Loucy (cell line): ENCODE measurements at regions not wholly inside any gene's neighbourhood (a gene's known extent, or its start where the extent isn't known, plus 50 kb on each side); places are given as distances from the start of the nearest gene placed in this dataset.

Experiments
- H2AFZ ChIP-seq: fragments of 200-600 bp; sonication (generic); 2 replicates; pipeline ENCODE4 v1.6.0; 2016; ENCODE audit warnings: antibody characterized with exemption, mild to moderate bottlenecking, low read length, moderate library complexity
- H3F3A ChIP-seq: fragments of 200-600 bp; 2 replicates; pipeline ENCODE4 v1.6.0; 2016; ENCODE audit warnings: antibody characterized with exemption, low read depth, mild to moderate bottlenecking
- H3K27me3 ChIP-seq: fragments of 200-600 bp; sonication (generic); 2 replicates; pipeline ENCODE4 v1.6.1; 2014; ENCODE audit warnings: low read length, mild to moderate bottlenecking; ENCODE audit not compliant: insufficient read depth, poor library complexity, severe bottlenecking
- H3K36me3 ChIP-seq: fragments of 200-600 bp; sonication (generic); 2 replicates; pipeline ENCODE4 v1.6.1; 2016; ENCODE audit warnings: low read length; ENCODE audit not compliant: insufficient read depth
- H3K4me1 ChIP-seq: fragments of 200-600 bp; sonication (generic); 2 replicates; pipeline ENCODE4 v1.5.1; 2014; ENCODE audit warnings: low read length, mild to moderate bottlenecking; ENCODE audit not compliant: insufficient read depth, poor library complexity, severe bottlenecking
- H3K4me2 ChIP-seq: fragments of 200-600 bp; sonication (generic); 2 replicates; pipeline ENCODE4 v1.6.0; 2014; ENCODE audit warnings: antibody characterized with exemption, low read length, low read depth, mild to moderate bottlenecking; ENCODE audit not compliant: poor library complexity, severe bottlenecking
- H3K4me3 ChIP-seq: fragments of 200-600 bp; sonication (generic); 2 replicates; pipeline ENCODE4 v1.5.1; 2014; ENCODE audit warnings: low read length, mild to moderate bottlenecking, mixed read lengths; ENCODE audit not compliant: poor library complexity, severe bottlenecking
- H3K79me2 ChIP-seq: fragments of 200-600 bp; sonication (generic); 2 replicates; pipeline ENCODE4 v1.6.1; 2014; ENCODE audit warnings: low read length; ENCODE audit not compliant: insufficient read depth
- H3K9ac ChIP-seq: fragments of 200-600 bp; sonication (generic); 2 replicates; pipeline ENCODE4 v1.6.0; 2014; ENCODE audit warnings: mild to moderate bottlenecking, low read depth, low read length, moderate library complexity; ENCODE audit not compliant: poor library complexity, severe bottlenecking
- H3K9me2 ChIP-seq: fragments of 200-600 bp; sonication (generic); replicated peaks from 2 replicates; pipeline ENCODE4 v1.6.1; 2016; ENCODE audit warnings: low read depth, low read length, mixed read lengths
- H3K9me3 ChIP-seq: fragments of 200-600 bp; sonication (generic); 2 replicates; pipeline ENCODE4 v1.6.1; 2014; ENCODE audit warnings: mild to moderate bottlenecking, antibody characterized with exemption, low read length, low read depth; ENCODE audit not compliant: insufficient read depth
- H4K20me1 ChIP-seq: fragments of 200-600 bp; sonication (generic); 2 replicates; pipeline ENCODE4 v1.6.0; 2014; ENCODE audit warnings: antibody characterized with exemption, low read length, mild to moderate bottlenecking; ENCODE audit not compliant: insufficient read depth, poor library complexity, severe bottlenecking
- EZH2phosphoT487 ChIP-seq: fragments of 200-600 bp; IDR thresholded peaks from 2 replicates; pipeline ENCODE4 v1.6.1; 2018; ENCODE audit warnings: antibody characterized with exemption, mild to moderate bottlenecking, moderate library complexity, borderline replicate concordance
- TF ChIP-seq, protein P1 (sequence below): fragments of 200-600 bp; sonication (generic); conservative IDR thresholded peaks from 2 replicates; pipeline ENCODE4 v1.5.1; 2014; ENCODE audit warnings: mild to moderate bottlenecking, antibody characterized with exemption, low read length

GRCh38 chr5:5645198-5645597, 222.7 kb downstream of the ICE1 start:
- TF ChIP-seq, protein P1, sequence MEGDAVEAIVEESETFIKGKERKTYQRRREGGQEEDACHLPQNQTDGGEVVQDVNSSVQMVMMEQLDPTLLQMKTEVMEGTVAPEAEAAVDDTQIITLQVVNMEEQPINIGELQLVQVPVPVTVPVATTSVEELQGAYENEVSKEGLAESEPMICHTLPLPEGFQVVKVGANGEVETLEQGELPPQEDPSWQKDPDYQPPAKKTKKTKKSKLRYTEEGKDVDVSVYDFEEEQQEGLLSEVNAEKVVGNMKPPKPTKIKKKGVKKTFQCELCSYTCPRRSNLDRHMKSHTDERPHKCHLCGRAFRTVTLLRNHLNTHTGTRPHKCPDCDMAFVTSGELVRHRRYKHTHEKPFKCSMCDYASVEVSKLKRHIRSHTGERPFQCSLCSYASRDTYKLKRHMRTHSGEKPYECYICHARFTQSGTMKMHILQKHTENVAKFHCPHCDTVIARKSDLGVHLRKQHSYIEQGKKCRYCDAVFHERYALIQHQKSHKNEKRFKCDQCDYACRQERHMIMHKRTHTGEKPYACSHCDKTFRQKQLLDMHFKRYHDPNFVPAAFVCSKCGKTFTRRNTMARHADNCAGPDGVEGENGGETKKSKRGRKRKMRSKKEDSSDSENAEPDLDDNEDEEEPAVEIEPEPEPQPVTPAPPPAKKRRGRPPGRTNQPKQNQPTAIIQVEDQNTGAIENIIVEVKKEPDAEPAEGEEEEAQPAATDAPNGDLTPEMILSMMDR: no peak
- no peak for TF ChIP-seq EZH2phosphoT487
- H3K27me3 ChIP-seq: no peaks in the 10 kb centered on the region

DNA sequence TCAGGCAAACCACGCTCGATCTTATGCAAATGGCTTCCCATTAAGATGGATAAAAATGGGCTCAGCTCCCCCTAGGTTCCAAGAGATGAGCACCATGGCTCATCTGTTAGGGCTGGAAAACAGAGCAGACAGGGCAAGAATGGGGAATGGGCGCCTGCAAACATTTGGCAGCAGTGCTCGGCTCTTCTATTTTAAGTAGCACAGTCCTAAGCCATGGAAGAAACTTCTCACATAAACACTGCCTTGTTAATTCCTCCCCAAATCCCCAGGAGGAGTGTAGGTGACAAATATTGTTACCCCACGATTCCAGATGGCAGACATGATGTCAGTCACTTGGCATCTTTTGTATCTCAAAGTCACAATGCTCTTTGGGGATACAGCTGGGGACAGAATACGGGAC, 221.8 kb downstream of the ICE1 start:
- TF ChIP-seq EZH2phosphoT487: no peak
- TF ChIP-seq, protein P1: no peak
- H3K9me3 ChIP-seq: peaks cover 7% of the 10 kb centered on the region; the same call in 1 of the 2 replicates
- no peak overlapping the region for H3K4me2 ChIP-seq
- no peaks in the 10 kb centered on the region for H3K9me2 ChIP-seq
- H3K79me2 ChIP-seq: no peaks in the 10 kb centered on the region
- no peak overlapping the region for H3K9ac ChIP-seq
- H2AFZ ChIP-seq: no peak overlapping the region
- H3F3A ChIP-seq: no peaks in the 10 kb centered on the region
- no peaks in the 10 kb centered on the region for H3K27me3 ChIP-seq
- H3K36me3 ChIP-seq: no peaks in the 10 kb centered on the region
- H3K4me3 ChIP-seq: no peak overlapping the region
- H3K4me1 ChIP-seq: no peaks in the 10 kb centered on the region
- H4K20me1 ChIP-seq: no peaks in the 10 kb centered on the region

More at GRCh38 chr5:5645198-5645597, 222.7 kb downstream of the ICE1 start:
- Histone ChIP-seq H3K9ac (no peak overlapping the region), H4K20me1 (no peaks in the 10 kb centered on the region), H3K36me3 (no peaks in the 10 kb centered on the region), H3K79me2 (no peaks in the 10 kb centered on the region), H3K9me3 (peaks cover 7% of the 10 kb centered on the region; the same call in 1 of the 2 replicates), H3F3A (no peaks in the 10 kb centered on the region), H3K9me2 (no peaks in the 10 kb centered on the region), H3K4me2 (no peak overlapping the region), H3K4me1 (no peaks in the 10 kb centered on the region), H2AFZ (no peak overlapping the region), H3K4me3 (no peak overlapping the region)

DNA sequence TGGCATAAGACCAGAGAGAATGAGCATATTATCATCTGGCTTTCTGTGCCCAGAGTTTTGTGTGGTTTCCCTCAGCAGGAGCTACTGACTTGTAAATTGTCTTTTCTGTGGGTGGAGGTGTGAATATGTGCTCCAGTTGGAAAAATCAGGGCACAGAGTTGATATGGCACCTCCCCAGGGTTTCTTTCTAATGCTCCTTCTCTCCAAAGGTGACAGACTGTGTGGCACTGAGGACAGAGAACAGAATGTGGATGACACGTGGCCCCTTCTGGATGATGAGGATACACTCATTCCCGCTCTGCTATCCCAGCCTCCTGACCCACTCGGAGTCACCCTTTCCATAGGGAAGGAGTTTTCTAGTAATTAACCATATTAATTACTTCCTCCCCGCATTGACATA, 221.0 kb downstream of the ICE1 start:
- Histone ChIP-seq H3K4me1 (no peaks in the 10 kb centered on the region), H3K9me2 (no peaks in the 10 kb centered on the region), H3K9ac (no peak overlapping the region), H2AFZ (no peak overlapping the region), H4K20me1 (no peaks in the 10 kb centered on the region), H3K4me3 (no peak overlapping the region), H3K27me3 (no peaks in the 10 kb centered on the region), H3F3A (no peaks in the 10 kb centered on the region), H3K4me2 (no peak overlapping the region), H3K9me3 (peaks cover 7% of the 10 kb centered on the region; the same call in 1 of the 2 replicates), H3K36me3 (no peaks in the 10 kb centered on the region), H3K79me2 (no peaks in the 10 kb centered on the region)
- TF ChIP-seq EZH2phosphoT487: no peak
- TF ChIP-seq, protein P1: no peak
